Left colon (tissue), 2 donors: ENCODE measurements at regions not wholly inside any gene's neighbourhood (a gene's known extent, or its start where the extent isn't known, plus 50 kb on each side); places are given as distances from the start of the nearest gene placed in this dataset.
A peak's percentile ranks its signal among the peaks of the same experiment; 100 is the strongest.
"Not testable (repeated sequence)": the region's sequence is repeated elsewhere in the genome, so short reads cannot be mapped to it uniquely, and the experiment has no call there.

Source experiments
- ATAC-seq: fragments of 200-7000 bp; cut with Tn5 transposase; one replicate; pipeline ENCODE4 v1.9.1; 2020; ENCODE audit warnings: mild to moderate bottlenecking, moderate library complexity
- DNase-seq, 2 donors: peaks; one replicate each; pipeline ENCODE4 v3.0.0-alpha.2; 2020
- intact Hi-C, 2 donors: fragments of 100-400 bp; cut with DNase I in 1 of 2; cut with micrococcal nuclease in 1 of 2; formaldehyde crosslinking; loops; one replicate each; pipeline versions ENCODE4 v1.11.2 to v1.14.0; 2022; cut with DNase I, micrococcal nuclease
- donor health status: DM: no; HTN: no; CAD: no.
- donor health status: DM: yes; HTN: yes; CAD: no.

GRCh38 chr7:13725591-13725990 is 263.9 kb downstream of the ETV1 start:
- DNase-seq: no peak
- intact Hi-C loops: no loop called here
- no peak for ATAC-seq

- ATAC-seq (no peak), DNase-seq (no peak)
- intact Hi-C loops: no loop called here
Measured at GRCh38 chr7:13727279-13727678, 262.2 kb downstream of the ETV1 start.

- intact Hi-C loops: no loop called here
- DNase-seq (no peak), ATAC-seq (no peak)
Measured at GRCh38 chr7:13727751-13728150, 261.7 kb downstream of the ETV1 start.

GRCh38 chr7:13728430-13728829 is 261.0 kb downstream of the ETV1 start:
- DNase-seq, ATAC-seq, intact Hi-C loops: not testable (repeated sequence)

- no peak for ATAC-seq
- intact Hi-C loops: no loop called here
- DNase-seq: no peak
Measured at GRCh38 chr7:13731643-13732042, 257.8 kb downstream of the ETV1 start.

- ATAC-seq (no peak), DNase-seq (no peak)
- intact Hi-C loops: no loop called here
Measured at GRCh38 chr7:13737563-13737962, 251.9 kb downstream of the ETV1 start.

GRCh38 chr7:13742126-13742525 is 247.3 kb downstream of the ETV1 start:
- DNase-seq: no peak
- intact Hi-C loops: no loop called here
- no peak for ATAC-seq

- DNase-seq: peak in 1 of 2 donors; percentile 24
- intact Hi-C loops: no loop called here
- peak; percentile 57 for ATAC-seq
Measured at GRCh38 chr7:13742811-13743210, 246.7 kb downstream of the ETV1 start.

GRCh38 chr7:13743226-13743625 is 246.2 kb downstream of the ETV1 start:
- no peak for DNase-seq
- no peak for ATAC-seq
- intact Hi-C loops: no loop called here

GRCh38 chr7:13745530-13745929 is 243.9 kb downstream of the ETV1 start:
- intact Hi-C loops: no loop called here
- DNase-seq (no peak), ATAC-seq (no peak)

- intact Hi-C loops: no loop called here
- ATAC-seq (no peak), DNase-seq (no peak)
Measured at GRCh38 chr7:13748998-13749397, 240.5 kb downstream of the ETV1 start.

- intact Hi-C loops: no loop called here
- no peak for ATAC-seq
Measured at GRCh38 chr7:13749636-13750035, 239.8 kb downstream of the ETV1 start.

GRCh38 chr7:13751766-13752165 is 237.7 kb downstream of the ETV1 start:
- DNase-seq: no peak
- intact Hi-C loops: no loop called here
- no peak for ATAC-seq

More at GRCh38 chr7:13749636-13750035, 239.8 kb downstream of the ETV1 start:
- DNase-seq: no peak

- intact Hi-C loops: no loop called here
- DNase-seq: no peak
- ATAC-seq: no peak
Measured at GRCh38 chr7:13757841-13758240, 231.6 kb downstream of the ETV1 start.

- ATAC-seq, intact Hi-C loops, DNase-seq: not testable (repeated sequence)
Measured at GRCh38 chr7:13765853-13766252, 223.6 kb downstream of the ETV1 start.

GRCh38 chr7:13770305-13770704 is 219.2 kb downstream of the ETV1 start:
- intact Hi-C loops: no loop called here
- DNase-seq: no peak
- no peak for ATAC-seq

GRCh38 chr7:13774976-13775375 is 214.5 kb downstream of the ETV1 start:
- intact Hi-C loops: no loop called here
- DNase-seq (no peak), ATAC-seq (no peak)

- DNase-seq (no peak), ATAC-seq (no peak)
- intact Hi-C loops: no loop called here
Measured at GRCh38 chr7:13777242-13777641, 212.2 kb downstream of the ETV1 start.

- ATAC-seq: no peak
- intact Hi-C loops: no loop called here
- no peak for DNase-seq
Measured at GRCh38 chr7:13778967-13779366, 210.5 kb downstream of the ETV1 start.

- DNase-seq: no peak
- no peak for ATAC-seq
- intact Hi-C loops: no loop called here
Measured at GRCh38 chr7:13790611-13791010, 198.9 kb downstream of the ETV1 start.

- intact Hi-C loops: no loop called here
- DNase-seq (no peak), ATAC-seq (no peak)
Measured at GRCh38 chr7:13792208-13792607, 197.3 kb downstream of the ETV1 start.

GRCh38 chr7:13793926-13794325 is 195.5 kb downstream of the ETV1 start:
- intact Hi-C loops: no loop called here
- DNase-seq: no peak
- no peak for ATAC-seq
